Activated CD4-positive, CD25-positive, alpha-beta regulatory T cell treated with anti-CD3 and anti-CD28 coated beads, Interleukin-2, amount 50 U/mL, for 16 hours (primary cell): ENCODE measurements at regions not wholly inside any gene's neighbourhood (a gene's known extent, or its start where the extent isn't known, plus 50 kb on each side); places are given as distances from the start of the nearest gene placed in this dataset.
"Not testable (repeated sequence)": the region's sequence is repeated elsewhere in the genome, so short reads cannot be mapped to it uniquely, and the experiment has no call there.

Experiments
- DNase-seq: peaks from one replicate; pipeline ENCODE4 v3.0.0-alpha.2; 2020; ENCODE audit warnings: low read depth, low spot score

DNA sequence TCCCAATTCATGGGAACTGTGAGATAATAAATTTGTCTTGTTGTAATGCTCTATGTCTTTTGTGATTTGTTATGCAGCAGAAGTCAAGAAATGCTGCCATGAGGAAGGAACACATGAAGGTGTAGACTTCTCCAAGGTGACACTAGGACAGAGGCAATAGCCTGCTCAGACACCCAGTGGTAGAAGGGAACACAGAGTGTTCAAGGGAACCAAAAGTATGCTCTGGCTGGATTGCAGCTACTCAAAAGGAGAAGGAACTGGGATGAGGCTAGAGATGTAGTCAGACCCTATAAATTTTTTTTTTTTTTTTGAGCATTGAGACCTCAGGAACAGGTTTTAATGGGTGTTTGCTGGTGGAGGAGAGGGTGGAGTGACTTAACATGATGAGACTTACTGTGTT is 232.5 kb downstream of the PARP8 start:
- no peak for DNase-seq

DNA sequence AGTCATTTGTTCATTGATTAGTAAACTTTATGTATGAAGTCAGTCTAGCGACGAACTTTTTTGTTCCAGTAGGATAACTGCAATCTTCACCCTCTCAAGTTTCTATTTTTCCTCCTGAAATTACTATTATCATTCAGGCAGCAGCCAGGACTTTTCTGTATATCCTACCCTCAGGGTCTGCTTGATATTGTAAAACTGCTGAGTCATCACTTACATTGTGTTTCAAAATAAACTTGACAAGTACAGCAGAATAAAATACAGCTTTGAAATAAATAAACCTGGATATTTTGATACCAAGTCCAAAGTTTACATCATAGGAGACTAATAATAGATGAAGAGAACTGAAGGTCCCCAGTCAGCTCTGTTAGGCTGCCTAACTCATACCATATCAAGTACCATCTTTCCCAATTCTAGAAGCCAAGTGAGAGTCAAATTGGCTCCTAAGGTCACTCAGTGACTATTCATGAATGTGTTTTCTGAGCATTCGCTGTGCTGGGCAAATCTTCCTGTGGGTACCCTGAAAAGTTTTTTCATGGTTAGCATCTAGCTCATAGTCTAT is 234.6 kb downstream of the PARP8 start:
- DNase-seq, result no peak

DNA sequence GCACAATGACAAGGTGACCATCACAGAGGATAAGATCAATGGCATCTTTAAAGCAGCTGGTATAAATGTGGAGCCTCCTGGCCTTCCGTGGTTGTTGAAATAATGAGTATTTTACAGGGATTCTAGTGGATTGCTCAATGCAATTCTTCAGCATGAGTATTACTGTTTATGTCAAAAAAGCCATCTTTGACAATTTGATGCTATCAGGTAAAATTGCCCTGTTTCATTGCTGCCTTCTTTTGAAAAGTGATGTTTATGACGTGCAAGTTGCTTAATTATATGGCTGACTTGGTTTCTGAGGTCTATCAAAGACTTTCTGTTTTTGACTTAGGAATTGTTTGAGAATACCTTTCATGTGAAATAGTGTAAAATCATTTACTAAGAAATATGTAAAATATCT is 237.2 kb downstream of the PARP8 start:
- DNase-seq, result no peak

DNA sequence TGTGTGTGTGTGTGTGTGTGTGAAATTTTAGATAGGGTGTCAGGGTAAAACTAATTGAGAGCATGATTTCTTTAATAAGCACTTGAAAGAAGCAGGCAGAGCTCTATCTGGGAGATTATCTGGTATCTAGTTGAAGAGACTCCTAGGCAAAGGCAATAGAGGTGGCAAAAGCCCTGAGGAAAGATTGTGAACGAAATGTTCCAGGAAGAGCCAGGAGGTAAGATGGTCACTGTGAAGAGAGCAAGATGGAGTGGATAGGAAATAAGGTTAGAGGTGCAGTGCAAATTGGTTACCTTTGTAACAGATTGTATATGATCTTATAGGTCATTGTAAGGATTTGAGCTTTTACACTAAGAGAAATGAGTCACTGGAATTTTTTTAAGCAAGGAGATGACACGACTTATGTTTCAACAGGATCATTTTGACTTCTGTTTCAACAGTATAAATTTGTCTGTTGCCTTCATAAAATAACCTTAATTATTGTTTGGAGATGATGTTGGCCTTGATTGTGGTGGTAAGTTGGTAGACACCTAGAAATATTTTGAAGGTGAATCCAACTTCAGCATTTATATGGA is 239.6 kb downstream of the PARP8 start:
- DNase-seq, result no peak

DNA sequence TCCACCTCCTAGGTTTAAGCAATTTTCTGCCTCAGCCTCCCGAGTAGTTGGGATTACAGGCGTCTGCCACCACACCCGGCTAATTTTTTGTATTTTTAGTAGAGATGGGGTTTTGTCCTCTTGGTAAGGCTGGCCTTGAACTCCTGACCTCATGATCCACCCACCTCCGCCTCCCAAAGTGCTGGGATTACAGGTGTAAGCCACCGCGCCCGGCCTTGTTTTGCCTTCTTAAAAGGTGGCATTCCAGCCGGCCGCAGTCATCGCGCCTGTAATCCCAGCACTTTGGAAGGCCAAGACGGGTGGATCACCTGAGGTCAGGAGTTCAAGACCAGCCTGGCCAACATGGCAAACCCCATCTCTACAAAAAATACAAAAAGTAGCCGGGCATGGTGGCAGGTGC is 253.7 kb downstream of the PARP8 start:
- not testable (repeated sequence) for DNase-seq

DNA sequence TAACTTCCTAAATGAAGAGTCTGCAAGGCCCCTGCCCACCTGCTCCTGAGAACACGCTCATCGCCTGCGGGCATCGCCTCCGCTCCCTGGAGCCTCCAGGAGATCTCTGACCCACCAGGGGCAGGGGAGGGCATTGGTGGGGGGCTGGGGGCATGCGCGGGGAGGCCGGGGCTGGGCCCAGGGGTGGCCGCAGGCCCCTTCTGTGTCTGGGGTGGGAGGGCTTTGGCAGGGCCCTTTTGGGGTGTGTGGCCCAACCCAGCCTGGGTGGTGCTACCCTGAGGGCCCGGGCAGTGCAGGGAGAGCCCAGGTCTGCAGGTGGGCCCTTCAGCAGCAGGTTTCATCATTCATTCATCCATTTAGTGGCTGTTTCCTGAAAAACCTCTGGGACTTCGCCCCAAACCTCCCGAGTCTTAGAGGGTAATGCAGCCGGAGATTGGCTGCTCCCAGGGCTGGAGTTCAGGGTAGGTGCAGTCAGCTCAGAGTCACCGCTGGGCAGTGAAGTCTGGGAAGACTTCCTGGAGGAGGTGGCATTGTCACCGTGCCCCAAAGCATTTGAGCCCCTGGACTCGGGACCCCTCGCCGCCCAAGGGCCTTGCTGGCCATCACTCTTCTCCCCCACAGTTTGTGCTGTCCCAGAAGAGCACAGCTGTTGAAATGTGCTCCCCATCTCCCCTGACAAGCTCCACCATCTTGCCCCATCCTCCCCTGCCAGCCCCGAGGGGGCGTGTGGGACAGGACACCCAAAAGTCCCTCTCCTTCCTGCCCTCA is 255.1 kb downstream of the PARP8 start:
- no peak for DNase-seq

DNA sequence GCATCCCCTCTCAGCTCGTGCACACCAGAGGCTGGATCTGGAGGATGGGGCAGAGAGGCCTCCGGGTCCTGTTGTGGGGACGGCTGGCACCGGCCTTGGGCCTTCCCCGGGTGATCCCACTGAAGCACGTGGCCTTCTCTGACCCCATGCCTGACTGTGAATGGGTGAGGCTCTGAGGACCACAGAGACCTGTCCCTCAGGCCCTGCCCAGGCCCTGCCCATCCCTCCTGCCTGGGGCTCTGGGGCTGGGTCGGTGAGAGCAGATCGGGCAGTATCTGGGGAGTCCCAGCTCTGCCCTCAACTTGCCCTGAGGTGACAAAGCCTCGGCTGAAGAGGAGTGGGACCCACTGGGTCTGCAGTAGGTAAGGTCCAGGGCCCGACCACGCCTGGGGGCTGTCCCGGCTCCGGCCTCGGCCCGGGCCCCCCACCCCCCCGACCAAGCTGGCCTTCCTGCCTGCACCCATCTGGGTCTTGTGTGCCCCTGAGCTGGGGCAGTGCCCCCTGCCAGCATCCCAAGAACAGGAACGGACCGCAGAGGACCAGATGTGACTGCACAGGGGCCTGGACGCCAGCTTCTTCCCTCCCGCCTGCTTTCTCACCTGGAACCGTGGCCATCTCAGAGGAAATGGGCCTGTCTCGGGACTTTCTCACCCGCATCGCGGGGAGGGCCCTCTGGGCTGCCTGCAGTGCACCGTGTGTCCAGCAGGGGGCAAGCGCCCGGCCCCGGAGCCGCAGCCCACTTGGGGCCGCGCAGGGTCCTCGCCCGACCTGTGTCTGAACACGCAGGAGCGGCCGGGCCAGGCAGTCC is 255.9 kb downstream of the PARP8 start:
- DNase-seq, result not testable (repeated sequence)

DNA sequence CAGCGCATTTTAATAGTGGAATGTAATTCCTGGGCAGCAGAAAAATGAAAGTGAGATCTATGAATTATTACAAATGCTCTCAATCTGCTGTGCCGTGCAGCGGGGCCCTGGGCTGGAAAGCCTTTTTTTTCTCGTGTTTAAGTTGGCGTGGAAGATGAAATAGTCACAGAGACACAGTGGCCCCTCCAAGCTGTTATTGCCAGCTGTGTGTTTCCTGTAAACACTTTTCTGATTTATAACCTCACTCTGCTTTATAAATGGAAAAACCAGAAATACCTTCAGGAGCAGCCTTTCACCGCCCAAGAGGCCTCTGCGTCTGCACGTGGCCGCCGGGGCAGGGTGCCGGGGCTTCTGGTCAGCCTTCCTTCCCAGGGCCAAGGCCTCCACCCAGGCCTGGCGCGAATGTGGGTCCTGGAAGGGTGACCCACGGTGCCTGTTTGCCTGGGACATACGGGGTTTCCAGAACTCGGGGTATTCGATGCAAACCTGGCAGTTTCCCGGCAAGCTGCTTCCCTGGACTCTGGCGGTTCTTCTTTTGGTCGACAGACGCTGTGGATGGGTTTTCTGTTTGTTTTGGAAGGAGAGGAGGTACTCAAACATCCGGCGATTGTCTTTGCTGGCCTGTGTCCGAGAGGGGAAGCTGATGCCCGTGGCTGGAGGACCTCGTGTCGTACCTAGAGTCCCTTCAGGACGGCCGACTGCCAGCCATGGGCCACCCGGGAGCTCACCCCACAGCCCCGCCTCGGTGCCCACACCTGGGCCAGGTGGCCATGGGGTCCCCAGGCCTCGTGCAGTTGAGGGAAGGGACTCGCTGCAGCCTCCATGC is 256.7 kb downstream of the PARP8 start:
- no peak for DNase-seq

DNA sequence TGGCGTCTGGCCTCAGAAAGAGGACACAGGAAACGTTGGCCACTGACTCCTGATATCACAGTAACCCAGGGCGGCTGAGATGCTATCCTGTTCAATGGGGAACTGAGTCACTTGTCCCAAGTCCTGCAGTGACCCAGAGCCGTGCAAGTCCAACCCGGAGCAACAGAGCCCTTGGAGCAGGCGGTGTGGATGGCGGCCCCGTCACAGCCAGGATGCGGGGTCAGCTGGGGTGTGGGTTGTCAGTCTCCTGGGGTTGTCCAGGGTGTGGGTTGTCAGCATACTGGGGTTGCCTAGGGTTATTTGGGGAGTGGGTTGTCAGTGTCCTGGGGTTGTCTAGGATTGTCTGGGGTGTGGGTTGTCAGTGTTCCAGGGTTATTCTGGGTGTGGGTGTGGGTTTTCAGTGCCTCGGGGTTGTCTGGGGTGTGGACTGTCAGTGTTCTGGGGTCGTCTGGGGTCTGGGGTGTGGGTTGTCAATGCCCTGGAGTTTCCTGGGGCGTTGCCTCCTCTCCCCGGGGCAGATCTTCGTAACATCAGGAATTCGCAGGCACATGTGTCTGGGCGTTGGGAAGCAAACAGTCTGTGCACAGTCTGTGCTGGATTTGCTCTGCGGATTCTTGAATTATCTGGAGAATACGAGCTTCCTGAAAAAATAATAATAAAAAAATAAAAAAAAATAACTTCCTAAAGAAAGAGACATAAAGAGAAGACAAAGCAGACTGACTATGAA is 257.5 kb downstream of the PARP8 start:
- no peak for DNase-seq

DNA sequence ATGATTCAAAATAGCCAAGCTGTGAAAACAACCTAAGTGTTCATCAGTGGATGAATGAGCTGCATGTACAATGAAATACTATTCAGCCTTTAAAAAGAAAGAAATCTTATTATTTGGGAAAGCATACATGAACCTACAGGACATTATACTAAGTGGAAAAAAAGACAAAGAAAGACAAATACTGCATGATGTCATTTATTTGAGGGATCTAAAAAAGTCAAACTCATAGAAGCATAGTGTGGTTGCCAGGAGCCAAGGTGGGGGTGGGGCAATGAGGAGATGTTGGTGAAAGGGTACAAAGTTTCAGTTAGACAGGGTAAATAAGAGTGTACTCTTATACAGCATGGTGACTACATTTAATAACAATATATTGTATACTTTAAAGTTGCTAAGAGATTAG is 261.5 kb downstream of the PARP8 start:
- no peak for DNase-seq

DNA sequence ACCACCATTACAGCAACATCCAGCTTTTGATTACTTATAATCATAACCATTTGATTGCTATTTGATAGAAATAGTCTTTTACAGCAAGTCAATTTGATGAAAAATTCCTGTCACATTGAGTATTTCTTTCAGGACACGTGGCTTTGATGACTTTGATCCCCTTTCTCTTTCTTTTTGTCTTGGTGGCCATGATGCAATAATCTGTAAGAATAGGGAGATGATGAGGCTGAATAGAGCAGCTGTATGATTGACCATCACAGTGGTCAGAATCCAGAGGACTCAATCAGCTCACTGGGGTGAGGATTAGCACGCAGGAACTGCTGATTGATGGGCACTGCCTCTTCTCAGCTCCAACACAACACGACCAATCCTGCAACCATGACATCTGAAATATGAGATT is 262.7 kb downstream of the PARP8 start:
- no peak for DNase-seq

DNA sequence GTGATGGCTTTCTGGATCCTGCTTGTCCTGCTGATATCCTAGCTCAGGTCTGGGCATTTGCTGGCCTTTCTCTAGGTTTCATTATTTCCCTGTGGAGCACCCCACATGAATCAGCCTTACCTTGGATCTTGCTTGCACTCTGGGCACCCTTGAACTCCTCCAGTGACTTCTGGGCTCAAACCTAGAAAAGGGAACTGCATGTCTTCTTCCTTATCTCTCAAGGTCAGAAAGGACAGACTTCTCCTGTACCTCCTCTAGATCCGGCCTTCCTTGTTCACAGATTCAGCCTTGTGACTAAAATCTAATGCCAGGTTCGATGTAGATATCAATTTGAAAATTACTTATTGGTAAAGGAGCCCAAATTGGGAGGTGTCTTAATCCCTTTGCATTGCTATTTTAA is 267.9 kb downstream of the PARP8 start:
- no peak for DNase-seq

DNA sequence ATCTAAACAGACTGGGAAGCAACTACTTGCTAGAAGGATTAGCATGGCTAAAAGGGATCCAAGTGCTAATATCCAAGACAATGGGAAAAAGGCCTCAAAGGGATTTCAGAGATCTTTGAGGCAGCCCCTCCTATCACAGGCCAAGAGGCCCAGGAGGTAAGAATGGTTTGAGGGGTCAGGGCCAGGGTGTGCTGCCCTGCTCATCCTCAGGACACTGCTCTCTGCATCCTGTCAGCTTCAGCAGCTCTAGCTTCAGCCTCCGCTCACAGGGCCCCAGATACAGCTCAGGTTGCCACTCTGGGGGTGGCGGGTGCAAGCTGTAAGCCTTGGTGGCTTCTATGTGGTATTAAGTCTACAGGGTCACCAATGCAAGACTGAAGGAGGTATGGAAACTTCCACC is 278.7 kb downstream of the PARP8 start:
- DNase-seq, result no peak

DNA sequence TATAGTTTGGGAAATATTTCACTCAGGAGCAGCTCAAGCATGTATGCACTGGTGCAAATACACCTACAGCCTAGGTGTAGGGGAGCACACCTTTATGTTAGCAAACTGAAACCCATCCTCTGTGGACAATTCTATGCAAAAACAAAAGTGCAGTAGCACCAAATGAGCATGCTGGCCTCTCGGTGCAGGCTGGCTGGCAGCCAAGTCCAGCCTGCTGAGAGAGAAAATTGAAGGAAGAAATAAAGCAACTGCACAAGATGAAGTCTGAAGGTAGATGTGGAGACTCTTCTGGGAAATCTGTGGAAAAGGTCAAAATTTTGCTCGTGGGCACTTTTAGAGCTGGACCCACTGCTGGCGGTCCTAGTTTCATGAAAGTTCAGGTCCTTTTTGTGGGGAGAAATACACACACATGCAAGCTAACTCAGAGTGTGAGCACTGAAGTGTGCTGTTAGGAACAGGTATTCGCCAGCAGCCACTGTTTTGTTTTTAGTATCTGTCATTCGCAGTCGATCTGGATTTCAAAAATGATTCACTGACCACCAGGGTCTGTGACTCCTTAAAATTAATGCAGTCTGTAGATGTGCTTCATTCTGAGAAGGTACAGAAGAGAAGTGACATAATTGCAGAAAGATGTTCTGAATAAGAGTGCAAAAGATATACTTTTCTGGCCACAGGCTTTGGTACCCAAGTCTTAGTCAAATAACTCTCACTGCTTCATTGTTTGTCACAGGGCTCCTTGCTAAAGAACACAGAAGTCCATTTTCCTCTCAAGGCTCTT is 281.7 kb downstream of the PARP8 start:
- no peak for DNase-seq

DNA sequence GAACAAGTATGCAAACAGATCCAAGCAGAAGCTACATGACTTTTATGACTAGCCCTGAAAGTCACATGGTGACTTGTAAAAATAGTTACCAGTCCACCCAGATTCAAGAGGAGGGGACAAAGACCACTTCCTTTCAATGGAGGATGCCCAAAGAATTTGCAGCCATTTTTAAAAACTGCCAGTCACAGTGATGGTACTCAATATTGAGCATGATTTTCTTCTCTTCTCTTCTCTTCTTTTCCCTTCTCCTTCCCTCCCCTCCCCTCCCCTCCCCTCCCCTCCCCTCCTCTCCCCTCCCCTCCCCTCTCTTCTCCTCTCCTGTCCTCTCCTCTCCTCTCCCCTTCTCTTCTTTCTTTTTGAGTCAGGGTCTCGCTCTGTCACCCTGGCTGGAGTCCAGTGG is 286.9 kb downstream of the PARP8 start:
- DNase-seq, result no peak

DNA sequence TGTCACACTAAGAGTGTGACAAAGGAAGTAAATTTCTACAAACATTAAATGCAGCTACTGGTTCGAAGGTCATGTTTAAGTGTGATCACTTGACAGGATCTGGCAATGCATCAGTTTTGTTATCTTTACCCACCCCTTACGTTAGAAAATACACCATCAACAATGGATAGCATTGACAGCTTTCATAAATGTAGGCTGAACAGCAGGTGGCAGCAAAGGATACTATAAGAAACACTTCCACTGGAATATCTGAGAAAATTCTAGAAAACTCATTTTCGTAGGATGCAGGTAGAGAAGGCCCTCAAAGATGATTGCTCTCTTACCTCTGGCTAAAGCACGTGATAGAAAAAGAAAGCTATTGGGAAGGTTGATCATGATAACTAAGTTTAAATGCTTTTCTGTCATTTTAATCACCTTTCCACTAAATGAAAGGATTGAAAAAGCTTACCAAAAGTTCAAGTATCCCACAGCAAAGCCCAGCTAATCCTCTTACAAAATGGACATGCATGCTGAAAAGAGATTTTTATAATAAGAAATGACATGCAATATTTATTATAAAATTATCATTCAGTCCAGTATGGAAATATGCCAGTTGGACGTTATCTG is 292.5 kb downstream of the PARP8 start:
- no peak for DNase-seq

DNA sequence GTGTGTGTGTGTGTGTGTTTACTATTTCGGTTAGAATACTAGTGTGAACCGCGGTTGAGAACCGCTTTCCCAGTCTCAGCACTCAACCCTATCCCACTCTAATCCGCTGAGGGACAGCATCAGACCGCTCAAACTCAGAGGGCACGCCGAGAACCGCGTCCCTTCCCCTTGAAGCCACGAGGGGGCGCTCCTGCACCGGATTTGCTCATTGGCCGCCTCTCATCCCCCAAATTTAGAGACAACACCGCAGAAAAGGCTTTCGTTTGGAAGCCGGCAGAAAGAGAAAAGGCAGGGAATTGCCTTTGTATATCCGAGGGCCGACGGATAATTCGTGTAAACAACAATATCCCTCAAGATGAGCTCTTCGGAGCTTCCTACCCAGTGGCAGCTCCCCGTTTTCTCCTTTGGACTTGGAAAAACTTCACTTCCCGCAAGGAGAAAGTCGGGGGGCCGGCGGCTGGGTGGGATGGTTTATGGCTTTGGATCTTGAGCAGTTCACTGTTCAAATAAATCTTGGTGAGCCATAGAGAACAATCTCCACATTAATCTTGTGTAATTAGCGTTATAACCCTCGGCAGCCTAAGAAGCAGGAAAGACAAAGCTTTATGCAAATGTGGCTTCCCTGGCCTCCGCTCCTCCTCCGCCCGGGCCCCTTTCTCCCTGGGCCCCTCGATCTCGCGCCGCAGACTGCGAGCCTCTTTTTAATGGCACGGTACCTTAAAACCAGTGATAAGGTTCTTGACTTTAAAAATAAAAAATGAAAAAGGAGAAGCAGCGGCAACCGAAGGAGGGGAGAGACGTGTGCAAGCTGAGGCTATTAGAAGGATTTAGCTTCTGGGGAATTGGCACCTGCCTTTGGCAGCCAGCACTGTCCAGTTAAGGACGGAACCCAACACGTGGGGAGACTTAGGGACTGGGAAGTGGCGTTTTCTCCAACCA is 296.8 kb downstream of the PARP8 start:
- DNase-seq, result peak; percentile 6

DNA sequence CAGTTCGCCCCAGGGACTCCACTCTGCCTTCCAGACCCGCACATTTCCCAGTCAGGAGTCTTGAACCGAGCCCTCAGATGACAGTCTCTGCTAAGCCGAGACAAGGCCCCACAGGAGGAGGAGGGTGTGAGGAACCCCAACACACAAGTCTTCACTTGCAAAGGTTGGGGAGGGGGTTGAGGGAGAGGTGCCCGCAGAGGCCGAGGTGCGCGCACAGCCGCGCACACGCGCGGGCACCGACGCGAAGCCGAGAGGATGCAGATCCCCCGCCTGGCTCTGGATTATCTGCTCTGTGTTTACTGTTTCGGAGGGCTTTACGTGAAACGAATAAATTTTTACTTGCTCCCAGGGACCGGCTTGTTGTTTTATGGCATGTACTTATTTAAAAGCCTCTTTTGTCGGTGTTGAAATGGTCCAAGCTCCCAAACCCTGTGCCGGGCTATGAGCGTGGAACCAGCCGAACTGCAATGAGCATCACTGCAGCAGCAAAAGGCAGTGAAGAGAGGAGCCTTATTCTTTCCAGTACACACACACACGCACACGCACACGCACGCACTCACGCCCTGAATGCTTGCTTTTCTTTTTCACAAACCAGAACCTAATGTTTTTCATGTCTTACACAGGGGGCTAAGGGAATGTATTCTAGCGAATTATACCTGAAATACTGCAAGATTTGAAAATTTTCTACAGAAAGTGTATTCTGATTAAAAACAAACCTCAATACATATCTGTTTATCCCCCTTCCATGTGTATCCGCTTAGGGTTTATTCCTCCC is 297.7 kb downstream of the PARP8 start:
- no peak for DNase-seq
